Astrocyte of the spinal cord (primary cell): ENCODE measurements at regions not wholly inside any gene's neighbourhood (a gene's known extent, or its start where the extent isn't known, plus 50 kb on each side); places are given as distances from the start of the nearest gene placed in this dataset.

Experiments used
- DNase-seq: peaks from one replicate; pipeline ENCODE4 v3.0.0; 2011; ENCODE audit warnings: low read depth, low spot score
- H3K4me3 ChIP-seq: 2 replicates; pipeline ENCODE4 v1.5.1; 2011; ENCODE audit warnings: low read depth, mild to moderate bottlenecking, low read length, moderate library complexity
- CTCF ChIP-seq: IDR thresholded peaks from 2 replicates; pipeline ENCODE4 v1.5.1; 2012; ENCODE audit warnings: low read depth, mild to moderate bottlenecking, low read length, inconsistent platforms
- in situ Hi-C: cut with HindIII; loops from 2 replicates; pipeline ENCODE4 v1.10.0; 2017; ENCODE audit warnings: low sequenced_read_pairs

DNA sequence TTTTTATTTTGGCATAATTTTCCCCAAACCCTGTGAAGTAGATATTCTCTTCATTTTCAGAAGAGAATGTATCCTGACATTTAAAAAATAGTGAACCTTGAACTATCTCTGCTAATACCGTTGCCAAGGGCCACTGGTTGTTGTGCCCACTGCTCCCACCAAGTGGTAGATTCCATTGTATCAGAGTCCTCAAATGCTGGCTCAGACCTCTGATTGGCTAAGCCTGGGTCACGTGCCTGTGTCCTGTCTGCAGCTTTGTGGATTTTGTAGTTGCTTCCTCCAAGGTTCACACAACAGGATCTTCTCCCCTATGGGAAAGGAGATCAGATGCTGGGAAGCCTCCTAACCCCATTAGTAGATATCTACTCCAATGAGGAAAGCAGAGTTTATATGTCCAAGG is 104.8 kb upstream of the CASK start:
- TF ChIP-seq CTCF = no peak
- DNase-seq = no peak
- H3K4me3 ChIP-seq = no peak overlapping the region
- in situ Hi-C loops = no loop called here

DNA sequence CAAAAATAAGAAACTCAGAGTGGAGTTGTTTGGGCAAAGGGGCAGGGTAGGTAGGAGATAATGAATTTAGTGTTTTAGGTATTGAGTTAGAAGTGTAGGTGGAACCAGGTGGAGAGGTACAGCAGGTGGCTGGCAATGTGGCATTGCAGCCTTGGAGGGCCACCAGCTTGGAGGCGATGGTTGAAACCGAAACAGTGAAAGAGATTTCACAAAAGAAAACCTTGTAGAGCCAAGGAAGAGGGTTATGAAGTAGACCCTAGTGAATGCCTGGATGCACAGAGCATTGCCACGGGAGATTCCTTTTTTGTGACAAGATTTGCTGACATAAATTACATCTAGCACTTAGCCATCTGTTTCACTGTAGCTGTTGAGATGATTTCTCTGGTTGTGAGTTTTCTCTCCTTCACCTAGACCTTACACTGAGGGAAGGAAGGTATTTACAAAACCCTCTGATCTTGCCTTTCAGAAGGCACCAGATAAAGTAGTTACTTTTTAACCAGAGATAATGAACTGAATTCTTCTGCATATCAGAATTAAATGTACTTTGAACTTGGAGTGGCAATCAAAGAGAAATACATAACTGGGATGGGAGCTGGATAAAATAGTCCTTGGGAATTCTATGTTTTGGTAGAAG is 104.1 kb upstream of the CASK start:
- in situ Hi-C loops = no loop called here
- no peak for TF ChIP-seq CTCF
- H3K4me3 ChIP-seq = no peak overlapping the region
- DNase-seq = no peak

DNA sequence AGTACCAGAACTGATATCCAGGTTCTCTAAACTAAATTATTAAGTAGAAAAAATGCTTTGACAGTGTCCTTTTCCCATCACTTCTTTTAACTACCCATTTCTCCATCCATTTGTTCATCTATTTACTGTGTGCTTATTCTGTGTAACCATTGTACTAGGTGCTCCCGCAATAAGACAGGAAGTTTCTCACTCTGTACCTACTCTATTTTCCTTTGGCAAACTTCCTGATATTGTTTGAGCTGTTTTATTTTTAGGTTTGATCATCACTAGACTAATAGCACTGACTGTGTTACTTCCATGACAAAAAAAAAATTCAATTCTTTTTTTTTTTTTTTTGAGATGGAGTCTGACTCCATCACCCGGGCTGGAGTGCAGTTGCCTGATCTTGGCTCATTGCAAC is 102.5 kb upstream of the CASK start:
- TF ChIP-seq CTCF = no peak
- DNase-seq = no peak
- in situ Hi-C loops = no loop called here
- no peak overlapping the region for H3K4me3 ChIP-seq

DNA sequence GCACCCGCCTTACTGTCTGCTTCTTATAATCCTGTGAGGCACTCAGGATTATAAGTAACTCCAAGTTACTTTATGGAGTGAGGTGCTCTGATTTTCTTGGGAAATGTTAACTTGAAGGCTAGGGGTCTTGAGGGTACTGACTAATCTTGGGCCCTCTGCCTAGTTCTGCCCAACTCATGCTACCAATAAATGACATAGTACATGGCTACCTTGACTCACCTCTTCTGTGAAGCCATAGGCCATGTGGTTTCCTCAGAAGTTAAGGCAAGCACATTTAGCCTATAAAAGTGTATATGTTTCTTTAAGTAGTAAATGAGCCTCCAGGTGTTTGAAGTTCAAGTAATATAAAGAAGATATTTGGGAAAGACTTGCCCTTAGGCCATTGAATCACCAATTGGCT is 99.8 kb upstream of the CASK start:
- no peak for DNase-seq
- TF ChIP-seq CTCF = no peak
- H3K4me3 ChIP-seq = no peak overlapping the region
- in situ Hi-C loops = no loop called here

DNA sequence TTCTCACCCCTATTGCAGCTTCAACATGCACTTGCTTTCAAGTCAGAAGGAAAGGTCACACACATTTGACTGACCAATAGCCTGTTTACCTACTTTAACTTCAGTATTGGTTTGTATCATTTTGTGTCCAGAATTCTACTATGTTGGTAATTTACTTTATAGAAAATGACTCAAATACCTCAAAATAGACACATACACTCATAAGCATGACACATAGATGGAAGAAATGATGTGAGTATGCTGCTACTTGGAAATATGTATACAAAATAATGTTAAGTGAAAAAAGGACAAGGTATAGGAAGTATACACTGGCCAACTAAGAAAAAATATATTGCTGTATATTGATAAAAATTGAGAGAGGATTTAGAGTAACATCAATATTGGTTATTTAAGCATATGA is 98.8 kb upstream of the CASK start:
- in situ Hi-C loops = no loop called here
- DNase-seq = no peak
- no peak overlapping the region for H3K4me3 ChIP-seq
- TF ChIP-seq CTCF = no peak

GRCh38 chrX:42021058-42021457 is 97.7 kb upstream of the CASK start:
- H3K4me3 ChIP-seq = no peak overlapping the region
- no peak for DNase-seq
- in situ Hi-C loops = no loop called here
- TF ChIP-seq CTCF = no peak

- in situ Hi-C loops = no loop called here
- no peak overlapping the region for H3K4me3 ChIP-seq
- DNase-seq = no peak
- TF ChIP-seq CTCF = no peak
These were observed 96.9 kb upstream of the CASK start for GRCh38 chrX:42020225-42020624.
